H9 (cell line): ENCODE measurements at regions not wholly inside any gene's neighbourhood (a gene's known extent, or its start where the extent isn't known, plus 50 kb on each side); places are given as distances from the start of the nearest gene placed in this dataset.

Experiments
- DNase-seq: peaks from one replicate; pipeline ENCODE4 v3.0.0-alpha.2; 2017
- H2AFZ ChIP-seq: one replicate; pipeline ENCODE4 v1.6.1; 2013; ENCODE audit warnings: mild to moderate bottlenecking, low read length, control low read depth, moderate library complexity
- H2AK5ac ChIP-seq: 2 replicates; pipeline ENCODE4 v1.6.1; 2013; ENCODE audit warnings: low read length, control low read depth, mixed read lengths; ENCODE audit not compliant: insufficient read length
- H2BK120ac ChIP-seq: one replicate; pipeline ENCODE4 v1.6.1; 2013; ENCODE audit warnings: low read depth, mild to moderate bottlenecking, low read length, control low read depth, inconsistent platforms; ENCODE audit not compliant: poor library complexity, severe bottlenecking
- H2BK12ac ChIP-seq: 2 replicates; pipeline ENCODE4 v1.6.1; 2013; ENCODE audit warnings: low read length, control low read depth, mixed read lengths, low read depth; ENCODE audit not compliant: insufficient read length
- H2BK15ac ChIP-seq: 2 replicates; pipeline ENCODE4 v1.6.1; 2013; ENCODE audit warnings: low read depth, low read length, control low read depth
- H2BK20ac ChIP-seq: one replicate; pipeline ENCODE4 v1.6.1; 2013; ENCODE audit warnings: low read depth, mild to moderate bottlenecking, low read length, control low read depth, inconsistent platforms; ENCODE audit not compliant: poor library complexity, severe bottlenecking
- H2BK5ac ChIP-seq: 2 replicates; pipeline ENCODE4 v1.6.1; 2013; ENCODE audit warnings: low read length, control low read depth, mixed read lengths; ENCODE audit not compliant: insufficient read length
- H3K14ac ChIP-seq: 2 replicates; pipeline ENCODE4 v1.6.1; 2013; ENCODE audit warnings: low read length, control low read depth; ENCODE audit not compliant: insufficient read depth
- H3K18ac ChIP-seq: 2 replicates; pipeline ENCODE4 v1.6.1; 2013; ENCODE audit warnings: low read depth, mild to moderate bottlenecking, mixed read lengths, low read length, control low read depth; ENCODE audit not compliant: insufficient read length
- H3K23ac ChIP-seq: 2 replicates; pipeline ENCODE4 v1.6.1; 2013; ENCODE audit warnings: low read length, control low read depth, mixed read lengths, low read depth; ENCODE audit not compliant: insufficient read length
- H3K23me2 ChIP-seq: 2 replicates; pipeline ENCODE4 v1.6.1; 2013; ENCODE audit warnings: low read depth, mild to moderate bottlenecking, mixed read lengths, low read length, control low read depth; ENCODE audit not compliant: insufficient read length, poor library complexity, severe bottlenecking
- H3K27ac ChIP-seq: 2 replicates; pipeline ENCODE4 v1.5.1; 2013; ENCODE audit warnings: low read length, control low read depth, mixed read lengths, low read depth; ENCODE audit not compliant: insufficient read length
- H3K27me3 ChIP-seq: 2 replicates; pipeline ENCODE4 v1.6.1; 2013; ENCODE audit warnings: low read length, control low read depth, inconsistent platforms; ENCODE audit not compliant: insufficient read depth
- H3K4ac ChIP-seq: 2 replicates; pipeline ENCODE4 v1.6.1; 2013; ENCODE audit warnings: low read depth, mild to moderate bottlenecking, control low read depth, inconsistent platforms, low read length, moderate library complexity
- H3K4me1 ChIP-seq: 2 replicates; pipeline ENCODE4 v1.6.1; 2013; ENCODE audit warnings: low read length, control low read depth, inconsistent platforms; ENCODE audit not compliant: insufficient read depth
- H3K4me2 ChIP-seq: 2 replicates; pipeline ENCODE4 v1.6.1; 2013; ENCODE audit warnings: low read length, control low read depth, mixed read lengths; ENCODE audit not compliant: insufficient read length, insufficient read depth
- H3K56ac ChIP-seq: 2 replicates; pipeline ENCODE4 v1.6.1; 2013; ENCODE audit warnings: low read depth, mild to moderate bottlenecking, mixed read lengths, low read length, control low read depth; ENCODE audit not compliant: insufficient read length
- H3K79me1 ChIP-seq: 2 replicates; pipeline ENCODE4 v1.6.1; 2013; ENCODE audit warnings: low read depth, mild to moderate bottlenecking, moderate library complexity, low read length, control low read depth, inconsistent platforms; ENCODE audit not compliant: insufficient read depth, poor library complexity, severe bottlenecking
- H3K79me2 ChIP-seq: 2 replicates; pipeline ENCODE4 v1.6.1; 2013; ENCODE audit warnings: low read length, control low read depth, inconsistent platforms; ENCODE audit not compliant: insufficient read depth
- H3K9ac ChIP-seq: 2 replicates; pipeline ENCODE4 v1.6.1; 2013; ENCODE audit warnings: low read length, control low read depth, mixed read lengths; ENCODE audit not compliant: insufficient read length; ENCODE audit errors: extremely low read depth
- H3K9me3 ChIP-seq: one replicate; pipeline ENCODE4 v1.6.1; 2013; ENCODE audit warnings: low read depth, low read length, inconsistent platforms; ENCODE audit not compliant: control insufficient read depth
- H3T11ph ChIP-seq: one replicate; pipeline ENCODE4 v1.6.1; 2013; ENCODE audit warnings: mild to moderate bottlenecking, low read length, control low read depth, inconsistent platforms
- H4K20me1 ChIP-seq: one replicate; pipeline ENCODE4 v1.6.1; 2013; ENCODE audit not compliant: control insufficient read depth, insufficient read length, insufficient read depth
- H4K5ac ChIP-seq: 2 replicates; pipeline ENCODE4 v1.6.1; 2013; ENCODE audit warnings: low read depth, mild to moderate bottlenecking, mixed read lengths, low read length, control low read depth; ENCODE audit not compliant: insufficient read length
- H4K8ac ChIP-seq: replicated peaks from 2 replicates; pipeline ENCODE4 v1.6.1; 2013; ENCODE audit warnings: low read length, control low read depth, mixed read lengths, low read depth; ENCODE audit not compliant: insufficient read length
- H4K91ac ChIP-seq: 2 replicates; pipeline ENCODE4 v1.6.1; 2013; ENCODE audit warnings: low read depth, mild to moderate bottlenecking, moderate library complexity, mixed read lengths, low read length, control low read depth; ENCODE audit not compliant: insufficient read length
- H3K27ac Mint-ChIP-seq, 3 experiments: 2 replicates in 2 of 3; 3 replicates in 1 of 3; pipeline ENCODE4 v1.8.0; 2020 to 2021; ENCODE audit warnings: mixed read lengths in 3 of 3, mild to moderate bottlenecking in 1 of 3, moderate library complexity in 1 of 3
- H3K27me3 Mint-ChIP-seq: 2 replicates; pipeline ENCODE4 v1.8.0; 2021; ENCODE audit warnings: low read depth, mild to moderate bottlenecking, moderate library complexity, mixed read lengths
- H3K36me3 Mint-ChIP-seq, 3 experiments: 2 replicates in 2 of 3; 3 replicates in 1 of 3; pipeline ENCODE4 v1.8.0; 2020 to 2021; ENCODE audit warnings: low read depth in 3 of 3, mixed read lengths in 3 of 3; ENCODE audit not compliant: insufficient read depth in 1 of 3
- H3K4me1 Mint-ChIP-seq, 2 experiments: 2 replicates each; pipeline ENCODE4 v1.8.0; 2020; ENCODE audit warnings: mixed read lengths in 2 of 2
- H3K4me3 Mint-ChIP-seq, 2 experiments: 2 replicates in 1 of 2; 3 replicates in 1 of 2; pipeline ENCODE4 v1.8.0; 2020 to 2021; ENCODE audit warnings: mild to moderate bottlenecking in 2 of 2, mixed read lengths in 2 of 2, moderate library complexity in 1 of 2
- H3K9me3 Mint-ChIP-seq, 2 experiments: 2 replicates in 1 of 2; 3 replicates in 1 of 2; pipeline ENCODE4 v1.8.0; 2020; ENCODE audit warnings: mild to moderate bottlenecking in 2 of 2, mixed read lengths in 2 of 2, moderate library complexity in 1 of 2
- WGBS: extraction: QIAGEN DNeasy Blood & Tissue Kit; methylation state at CpG from one replicate; pipeline ENCODE4 v1.1.7; 2013; ENCODE audit warnings: missing lambda C conversion rate, low lambda C conversion rate, mixed read lengths; ENCODE audit not compliant: insufficient read length; ENCODE audit errors: extremely low coverage; 5-methylcytosine and 5-hydroxymethylcytosine counted together
- TF ChIP-seq, protein P1 (sequence below): fragments of 200-600 bp; sonication (generic); conservative IDR thresholded peaks from 3 replicates; pipeline ENCODE4 v1.8.0; 2021; ENCODE audit warnings: antibody characterized with exemption, mild to moderate bottlenecking

DNA sequence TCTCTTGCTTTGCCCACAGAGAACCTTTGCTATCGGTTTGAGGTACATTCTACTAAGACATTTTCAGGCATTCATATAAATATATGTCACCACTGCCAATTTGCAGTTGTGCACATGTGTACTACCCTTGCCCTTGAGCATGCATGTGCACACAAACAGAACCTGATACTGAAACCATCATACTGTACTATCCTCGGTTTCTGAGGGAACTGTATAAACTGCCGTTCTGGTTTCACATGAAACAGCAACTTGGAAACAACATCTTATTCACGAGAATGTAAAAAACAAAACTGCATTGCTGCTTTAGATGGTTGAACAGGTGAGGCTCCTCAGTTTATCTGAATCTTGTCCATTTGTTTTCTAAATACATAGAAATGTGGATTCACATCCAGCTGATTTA, 151.2 kb upstream of the TMEM170B start:
- H3K27me3 Mint-ChIP-seq: no peaks in the 10 kb centered on the region
- H3K23me2 ChIP-seq: no peaks in the 10 kb centered on the region
- no peak overlapping the region for H2BK20ac ChIP-seq
- H3K9ac ChIP-seq: no peak overlapping the region
- H3T11ph ChIP-seq: no peak overlapping the region
- no peaks in the 10 kb centered on the region for H3K79me1 ChIP-seq
- H3K18ac ChIP-seq: no peak overlapping the region
- no peak overlapping the region for H2AFZ ChIP-seq
- no peak overlapping the region for H2BK15ac ChIP-seq
- no peak overlapping the region for H2BK12ac ChIP-seq
- H4K8ac ChIP-seq: no peak overlapping the region
- H3K56ac ChIP-seq: no peak overlapping the region
- TF ChIP-seq, protein P1, sequence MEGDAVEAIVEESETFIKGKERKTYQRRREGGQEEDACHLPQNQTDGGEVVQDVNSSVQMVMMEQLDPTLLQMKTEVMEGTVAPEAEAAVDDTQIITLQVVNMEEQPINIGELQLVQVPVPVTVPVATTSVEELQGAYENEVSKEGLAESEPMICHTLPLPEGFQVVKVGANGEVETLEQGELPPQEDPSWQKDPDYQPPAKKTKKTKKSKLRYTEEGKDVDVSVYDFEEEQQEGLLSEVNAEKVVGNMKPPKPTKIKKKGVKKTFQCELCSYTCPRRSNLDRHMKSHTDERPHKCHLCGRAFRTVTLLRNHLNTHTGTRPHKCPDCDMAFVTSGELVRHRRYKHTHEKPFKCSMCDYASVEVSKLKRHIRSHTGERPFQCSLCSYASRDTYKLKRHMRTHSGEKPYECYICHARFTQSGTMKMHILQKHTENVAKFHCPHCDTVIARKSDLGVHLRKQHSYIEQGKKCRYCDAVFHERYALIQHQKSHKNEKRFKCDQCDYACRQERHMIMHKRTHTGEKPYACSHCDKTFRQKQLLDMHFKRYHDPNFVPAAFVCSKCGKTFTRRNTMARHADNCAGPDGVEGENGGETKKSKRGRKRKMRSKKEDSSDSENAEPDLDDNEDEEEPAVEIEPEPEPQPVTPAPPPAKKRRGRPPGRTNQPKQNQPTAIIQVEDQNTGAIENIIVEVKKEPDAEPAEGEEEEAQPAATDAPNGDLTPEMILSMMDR: no peak
- H3K9me3 ChIP-seq: no peaks in the 10 kb centered on the region
- H3K4me3 Mint-ChIP-seq: no peak overlapping the region
- no peak overlapping the region for H2BK5ac ChIP-seq
- no peaks in the 10 kb centered on the region for H3K27me3 ChIP-seq
- WGBS: no CpG with 5 or more reads among the region's 4 CpGs
- peaks cover 15 to 19% of the 10 kb centered on the region in 2 experiments for H3K4me1 Mint-ChIP-seq
- no peaks in the 10 kb centered on the region for H3K9me3 Mint-ChIP-seq
- no peak overlapping the region for H3K4ac ChIP-seq
- H2BK120ac ChIP-seq: no peak overlapping the region
- H3K36me3 Mint-ChIP-seq: no peaks in the 10 kb centered on the region; a peak in 1 of 7 replicates
- H3K27ac ChIP-seq: no peak overlapping the region
- no peaks in the 10 kb centered on the region for H4K20me1 ChIP-seq
- H3K27ac Mint-ChIP-seq: no peak overlapping the region
- no peak overlapping the region for H2AK5ac ChIP-seq
- 0 out of 2 replicates have a peak, but pooled peaks cover 3% of the 10 kb centered on the region for H3K4me1 ChIP-seq
- DNase-seq: no peak
- H4K5ac ChIP-seq: no peak overlapping the region
- H4K91ac ChIP-seq: no peak overlapping the region
- H3K79me2 ChIP-seq: no peaks in the 10 kb centered on the region
- no peak overlapping the region for H3K4me2 ChIP-seq
- no peak overlapping the region for H3K23ac ChIP-seq
- no peak overlapping the region for H3K14ac ChIP-seq
